ENCODE measurements at regions not wholly inside any gene's neighbourhood (a gene's known extent, or its start where the extent isn't known, plus 50 kb on each side); places are given as distances from the start of the nearest gene placed in this dataset.

DNA sequence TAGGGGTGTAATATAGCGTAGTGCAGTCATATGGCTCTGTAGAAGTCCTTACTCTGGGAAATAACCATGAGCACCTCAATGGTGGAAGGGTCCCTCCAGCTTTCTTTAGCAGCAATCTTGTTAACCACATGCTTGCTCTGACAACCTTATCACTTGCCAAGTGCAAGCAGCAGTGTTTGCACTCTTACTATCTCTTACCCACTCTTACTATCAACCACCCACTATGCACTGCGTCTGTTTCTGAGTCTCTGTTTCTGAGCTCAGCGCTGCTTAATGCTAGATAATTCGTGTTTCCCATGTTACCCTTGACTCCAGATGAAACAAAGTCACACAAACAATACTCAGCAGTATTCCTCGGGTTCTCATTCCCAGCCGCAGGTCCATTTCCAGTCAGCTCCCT, 433.7 kb upstream of the PFKP start:
- H2AFZ ChIP-seq (ENCODE audit: low read length): no peak overlapping the region
- Mint-ChIP-seq H3K27me3 (ENCODE audit: low read depth) (no peaks in the 10 kb centered on the region; the same call in 1 of the 2 replicates), H3K36me3 (ENCODE audit: insufficient read depth in 1 of 3, low read depth in 3 of 3) (no peaks in the 10 kb centered on the region), H3K9me3 (no peaks in the 10 kb centered on the region; a peak in 2 of 5 replicates), H3K4me1 (no peaks in the 10 kb centered on the region; a peak in 1 of 4 replicates), H3K4me3 (no peak overlapping the region; a peak in 1 of 5 replicates), H3K27ac (no peak overlapping the region)
- no peak overlapping the region for H3K56ac ChIP-seq (ENCODE audit: insufficient read length, low read depth, low read length)
- H2BK5ac ChIP-seq (ENCODE audit: insufficient read length, low read length): no peak overlapping the region
- H2BK20ac ChIP-seq (ENCODE audit: low read depth, low read length, poor library complexity, severe bottlenecking): no peak overlapping the region
- H3K79me2 ChIP-seq (ENCODE audit: insufficient read depth, low read length): no peaks in the 10 kb centered on the region
- TF ChIP-seq, protein P1, sequence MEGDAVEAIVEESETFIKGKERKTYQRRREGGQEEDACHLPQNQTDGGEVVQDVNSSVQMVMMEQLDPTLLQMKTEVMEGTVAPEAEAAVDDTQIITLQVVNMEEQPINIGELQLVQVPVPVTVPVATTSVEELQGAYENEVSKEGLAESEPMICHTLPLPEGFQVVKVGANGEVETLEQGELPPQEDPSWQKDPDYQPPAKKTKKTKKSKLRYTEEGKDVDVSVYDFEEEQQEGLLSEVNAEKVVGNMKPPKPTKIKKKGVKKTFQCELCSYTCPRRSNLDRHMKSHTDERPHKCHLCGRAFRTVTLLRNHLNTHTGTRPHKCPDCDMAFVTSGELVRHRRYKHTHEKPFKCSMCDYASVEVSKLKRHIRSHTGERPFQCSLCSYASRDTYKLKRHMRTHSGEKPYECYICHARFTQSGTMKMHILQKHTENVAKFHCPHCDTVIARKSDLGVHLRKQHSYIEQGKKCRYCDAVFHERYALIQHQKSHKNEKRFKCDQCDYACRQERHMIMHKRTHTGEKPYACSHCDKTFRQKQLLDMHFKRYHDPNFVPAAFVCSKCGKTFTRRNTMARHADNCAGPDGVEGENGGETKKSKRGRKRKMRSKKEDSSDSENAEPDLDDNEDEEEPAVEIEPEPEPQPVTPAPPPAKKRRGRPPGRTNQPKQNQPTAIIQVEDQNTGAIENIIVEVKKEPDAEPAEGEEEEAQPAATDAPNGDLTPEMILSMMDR (conservative IDR thresholded peaks at IDR 0.05): no peak
- H3K27me3 ChIP-seq (ENCODE audit: insufficient read depth, low read length): no peaks in the 10 kb centered on the region
- H3K23me2 ChIP-seq (ENCODE audit: insufficient read length, low read depth, low read length, poor library complexity, severe bottlenecking): no peaks in the 10 kb centered on the region
- WGBS (ENCODE audit: extremely low coverage, insufficient read length, low lambda C conversion rate): no CpG with 5 or more reads among the region's 6 CpGs
- H2BK12ac ChIP-seq (ENCODE audit: insufficient read length, low read depth, low read length): no peak overlapping the region
- H3K27ac ChIP-seq (ENCODE audit: insufficient read length, low read depth, low read length): no peak overlapping the region
- H3K4me2 ChIP-seq (ENCODE audit: insufficient read depth, insufficient read length, low read length): no peak overlapping the region
- no peak overlapping the region for H4K5ac ChIP-seq (ENCODE audit: insufficient read length, low read depth, low read length)
- H2BK120ac ChIP-seq (ENCODE audit: low read depth, low read length, poor library complexity, severe bottlenecking): peak overlapping the region; percentile 23
- no peak overlapping the region for H2AK5ac ChIP-seq (ENCODE audit: insufficient read length, low read length)
- no peak overlapping the region for H4K8ac ChIP-seq (replicated peaks; ENCODE audit: insufficient read length, low read depth, low read length)
- H4K20me1 ChIP-seq (ENCODE audit: control insufficient read depth, insufficient read depth, insufficient read length): no peaks in the 10 kb centered on the region
- no peak for DNase-seq
- H3T11ph ChIP-seq (ENCODE audit: low read length): no peak overlapping the region
- H2BK15ac ChIP-seq (ENCODE audit: low read depth, low read length): no peak overlapping the region
- H3K23ac ChIP-seq (ENCODE audit: insufficient read length, low read depth, low read length): no peak overlapping the region
- H3K9ac ChIP-seq (ENCODE audit: extremely low read depth, insufficient read length, low read length): no peak overlapping the region
- no peaks in the 10 kb centered on the region for H3K9me3 ChIP-seq (ENCODE audit: control insufficient read depth, low read depth, low read length)
- H3K14ac ChIP-seq (ENCODE audit: insufficient read depth, low read length): no peak overlapping the region
- H3K4me1 ChIP-seq (ENCODE audit: insufficient read depth, low read length): no peaks in the 10 kb centered on the region
- no peak overlapping the region for H3K4ac ChIP-seq (ENCODE audit: low read depth, low read length)
- no peak overlapping the region for H4K91ac ChIP-seq (ENCODE audit: insufficient read length, low read depth, low read length)
- no peak overlapping the region for H3K18ac ChIP-seq (ENCODE audit: insufficient read length, low read depth, low read length)
- H3K79me1 ChIP-seq (ENCODE audit: insufficient read depth, low read depth, low read length, poor library complexity, severe bottlenecking): no peaks in the 10 kb centered on the region
